WTC11 (cell line): ENCODE measurements at regions not wholly inside any gene's neighbourhood (a gene's known extent, or its start where the extent isn't known, plus 50 kb on each side); places are given as distances from the start of the nearest gene placed in this dataset.

ENCODE experiments used
- ATAC-seq: fragments of 200-7000 bp; cut with Tn5 transposase; 2 replicates; pipeline ENCODE4 v1.10.0; 2021; ENCODE audit warnings: mild to moderate bottlenecking, moderate library complexity
- CTCF ChIA-PET: fragments of 300-600 bp; sonication (Branson Sonifier 250); formaldehyde crosslinking; loops from one replicate; lab custom pipeline; 2021; ENCODE audit warnings: antibody characterized with exemption; lab: Charles Lee
- POLR2A ChIA-PET: fragments of 350-600 bp; sonication (Branson Sonifier 250); formaldehyde crosslinking; loops from one replicate; lab custom pipeline; 2021; ENCODE audit warnings: antibody characterized with exemption; lab: Charles Lee
- DNase-seq: peaks from one replicate; pipeline ENCODE4 v3.0.0; 2021; ENCODE audit warnings: low spot score
- H3K27ac Mint-ChIP-seq: 2 replicates; pipeline ENCODE4 v1.8.0; 2021; ENCODE audit warnings: mixed read lengths
- H3K27me3 Mint-ChIP-seq: 2 replicates; pipeline ENCODE4 v1.8.0; 2021; ENCODE audit warnings: low read depth, mild to moderate bottlenecking, moderate library complexity, mixed read lengths
- H3K36me3 Mint-ChIP-seq: 2 replicates; pipeline ENCODE4 v1.8.0; 2021; ENCODE audit warnings: mixed read lengths
- H3K4me1 Mint-ChIP-seq: 2 replicates; pipeline ENCODE4 v1.8.0; 2022; ENCODE audit warnings: mixed read lengths
- H3K4me3 Mint-ChIP-seq: 2 replicates; pipeline ENCODE4 v1.8.0; 2021; ENCODE audit warnings: mild to moderate bottlenecking, moderate library complexity, mixed read lengths
- H3K9me3 Mint-ChIP-seq: 2 replicates; pipeline ENCODE4 v1.8.0; 2021; ENCODE audit warnings: mixed read lengths
- ELF4 ChIP-seq: sonication (generic); formaldehyde crosslinking; IDR thresholded peaks from 2 replicates; pipeline ENCODE4 v1.8.1; 2022; ENCODE audit warnings: low read depth, mild to moderate bottlenecking, moderate library complexity, missing genetic modification reagents
- ETV6 ChIP-seq: sonication (generic); formaldehyde crosslinking; IDR thresholded peaks from 2 replicates; pipeline ENCODE4 v1.8.1; 2022; ENCODE audit warnings: mild to moderate bottlenecking, missing genetic modification reagents
- FOXJ3 ChIP-seq: sonication (generic); formaldehyde crosslinking; IDR thresholded peaks from 2 replicates; pipeline ENCODE4 v1.9.0; 2021; ENCODE audit warnings: missing genetic modification reagents, mild to moderate bottlenecking, borderline replicate concordance
- FOXP1 ChIP-seq: sonication (generic); formaldehyde crosslinking; IDR thresholded peaks from 2 replicates; pipeline ENCODE4 v1.8.0; 2022; ENCODE audit warnings: missing genetic modification reagents, mild to moderate bottlenecking, moderate library complexity, borderline replicate concordance
- JAZF1 ChIP-seq: fragments of 250-450 bp; sonication (Bioruptor Pico); IDR thresholded peaks from 2 replicates; pipeline ENCODE4 v1.9.0; 2021; ENCODE audit warnings: moderate library complexity, mild to moderate bottlenecking, inconsistent platforms
- JUN ChIP-seq: sonication (generic); formaldehyde crosslinking; IDR thresholded peaks from 2 replicates; pipeline ENCODE4 v1.8.0; 2023; ENCODE audit warnings: mild to moderate bottlenecking, missing genetic modification reagents
- NR1H2 ChIP-seq: sonication (generic); formaldehyde crosslinking; IDR thresholded peaks from 2 replicates; pipeline ENCODE4 v1.9.0; 2021; ENCODE audit warnings: mild to moderate bottlenecking, moderate library complexity, missing genetic modification reagents
- NR3C1 ChIP-seq: sonication (generic); formaldehyde crosslinking; conservative IDR thresholded peaks from 2 replicates; pipeline ENCODE4 v1.8.1; 2023; ENCODE audit warnings: low read depth, mild to moderate bottlenecking, missing genetic modification reagents
- OVOL2 ChIP-seq: fragments of 250-450 bp; sonication (Bioruptor Pico); IDR thresholded peaks from 2 replicates; pipeline ENCODE4 v1.9.0; 2021; ENCODE audit warnings: mild to moderate bottlenecking, borderline replicate concordance
- TCF7 ChIP-seq: sonication (generic); formaldehyde crosslinking; IDR thresholded peaks from 2 replicates; pipeline ENCODE4 v1.8.0; 2022; ENCODE audit warnings: mild to moderate bottlenecking, low read depth, missing genetic modification reagents, moderate library complexity
- ZNF121 ChIP-seq: sonication (generic); formaldehyde crosslinking; IDR thresholded peaks from 2 replicates; pipeline ENCODE4 v1.8.0; 2023; ENCODE audit warnings: missing genetic modification reagents
- ZNF263 ChIP-seq: sonication (generic); formaldehyde crosslinking; IDR thresholded peaks from 2 replicates; pipeline ENCODE4 v1.8.1; 2022; ENCODE audit warnings: low read depth, mild to moderate bottlenecking, moderate library complexity, missing genetic modification reagents
- ZNF317 ChIP-seq: sonication (generic); formaldehyde crosslinking; IDR thresholded peaks from 2 replicates; pipeline ENCODE4 v1.8.1; 2023; ENCODE audit warnings: low read depth, mild to moderate bottlenecking, moderate library complexity, missing genetic modification reagents, borderline replicate concordance
- ZNF671 ChIP-seq: fragments of 250-450 bp; sonication (Bioruptor Pico); IDR thresholded peaks from 2 replicates; pipeline ENCODE4 v1.8.0; 2021; ENCODE audit warnings: mild to moderate bottlenecking
- TF ChIP-seq, protein P1 (sequence below): fragments of 250-450 bp; sonication (Bioruptor Pico); IDR thresholded peaks from 2 replicates; pipeline ENCODE4 v1.8.0; 2021; ENCODE audit warnings: mild to moderate bottlenecking
- TF ChIP-seq, protein P2 (sequence below): fragments of 250-450 bp; sonication (Bioruptor Pico); IDR thresholded peaks from 2 replicates; pipeline ENCODE4 v1.9.0; 2021; ENCODE audit warnings: mild to moderate bottlenecking, borderline replicate concordance
- TF ChIP-seq, protein P3 (sequence below): sonication (generic); formaldehyde crosslinking; IDR thresholded peaks from 2 replicates; pipeline ENCODE4 v1.8.1; 2022; ENCODE audit warnings: low read depth, mild to moderate bottlenecking, moderate library complexity, missing genetic modification reagents, borderline replicate concordance
- TF ChIP-seq, protein P4 (sequence below): fragments of 250-450 bp; sonication (Bioruptor Pico); IDR thresholded peaks from 2 replicates; pipeline ENCODE4 v1.9.0; 2021; ENCODE audit warnings: mild to moderate bottlenecking
- TF ChIP-seq, protein P5 (sequence below): sonication (generic); formaldehyde crosslinking; IDR thresholded peaks from 2 replicates; pipeline ENCODE4 v1.8.1; 2022; ENCODE audit warnings: missing genetic modification reagents, borderline replicate concordance

DNA sequence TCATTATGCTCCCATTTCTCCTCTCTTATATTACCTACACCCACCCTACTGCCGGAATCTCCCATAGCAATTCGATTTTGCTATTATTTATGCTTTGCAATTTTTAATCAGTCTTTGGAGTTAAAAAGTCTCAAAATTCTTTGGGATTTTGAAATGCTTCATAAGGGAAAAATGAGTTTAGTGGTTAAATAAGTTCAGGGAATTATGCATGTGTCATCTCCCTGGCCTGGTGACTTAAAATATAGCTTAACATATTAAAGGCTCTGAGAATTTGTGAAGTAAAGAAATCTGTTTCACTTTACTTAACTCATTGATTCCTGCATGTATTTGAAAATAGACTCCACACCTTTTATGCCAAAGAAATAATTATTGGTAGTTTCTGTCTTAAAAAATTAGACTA lies 185.1 kb upstream of the DIPK2B start:
- TF ChIP-seq, protein P1, sequence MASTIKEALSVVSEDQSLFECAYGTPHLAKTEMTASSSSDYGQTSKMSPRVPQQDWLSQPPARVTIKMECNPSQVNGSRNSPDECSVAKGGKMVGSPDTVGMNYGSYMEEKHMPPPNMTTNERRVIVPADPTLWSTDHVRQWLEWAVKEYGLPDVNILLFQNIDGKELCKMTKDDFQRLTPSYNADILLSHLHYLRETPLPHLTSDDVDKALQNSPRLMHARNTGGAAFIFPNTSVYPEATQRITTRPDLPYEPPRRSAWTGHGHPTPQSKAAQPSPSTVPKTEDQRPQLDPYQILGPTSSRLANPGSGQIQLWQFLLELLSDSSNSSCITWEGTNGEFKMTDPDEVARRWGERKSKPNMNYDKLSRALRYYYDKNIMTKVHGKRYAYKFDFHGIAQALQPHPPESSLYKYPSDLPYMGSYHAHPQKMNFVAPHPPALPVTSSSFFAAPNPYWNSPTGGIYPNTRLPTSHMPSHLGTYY = no peak
- TF ChIP-seq, protein P2, sequence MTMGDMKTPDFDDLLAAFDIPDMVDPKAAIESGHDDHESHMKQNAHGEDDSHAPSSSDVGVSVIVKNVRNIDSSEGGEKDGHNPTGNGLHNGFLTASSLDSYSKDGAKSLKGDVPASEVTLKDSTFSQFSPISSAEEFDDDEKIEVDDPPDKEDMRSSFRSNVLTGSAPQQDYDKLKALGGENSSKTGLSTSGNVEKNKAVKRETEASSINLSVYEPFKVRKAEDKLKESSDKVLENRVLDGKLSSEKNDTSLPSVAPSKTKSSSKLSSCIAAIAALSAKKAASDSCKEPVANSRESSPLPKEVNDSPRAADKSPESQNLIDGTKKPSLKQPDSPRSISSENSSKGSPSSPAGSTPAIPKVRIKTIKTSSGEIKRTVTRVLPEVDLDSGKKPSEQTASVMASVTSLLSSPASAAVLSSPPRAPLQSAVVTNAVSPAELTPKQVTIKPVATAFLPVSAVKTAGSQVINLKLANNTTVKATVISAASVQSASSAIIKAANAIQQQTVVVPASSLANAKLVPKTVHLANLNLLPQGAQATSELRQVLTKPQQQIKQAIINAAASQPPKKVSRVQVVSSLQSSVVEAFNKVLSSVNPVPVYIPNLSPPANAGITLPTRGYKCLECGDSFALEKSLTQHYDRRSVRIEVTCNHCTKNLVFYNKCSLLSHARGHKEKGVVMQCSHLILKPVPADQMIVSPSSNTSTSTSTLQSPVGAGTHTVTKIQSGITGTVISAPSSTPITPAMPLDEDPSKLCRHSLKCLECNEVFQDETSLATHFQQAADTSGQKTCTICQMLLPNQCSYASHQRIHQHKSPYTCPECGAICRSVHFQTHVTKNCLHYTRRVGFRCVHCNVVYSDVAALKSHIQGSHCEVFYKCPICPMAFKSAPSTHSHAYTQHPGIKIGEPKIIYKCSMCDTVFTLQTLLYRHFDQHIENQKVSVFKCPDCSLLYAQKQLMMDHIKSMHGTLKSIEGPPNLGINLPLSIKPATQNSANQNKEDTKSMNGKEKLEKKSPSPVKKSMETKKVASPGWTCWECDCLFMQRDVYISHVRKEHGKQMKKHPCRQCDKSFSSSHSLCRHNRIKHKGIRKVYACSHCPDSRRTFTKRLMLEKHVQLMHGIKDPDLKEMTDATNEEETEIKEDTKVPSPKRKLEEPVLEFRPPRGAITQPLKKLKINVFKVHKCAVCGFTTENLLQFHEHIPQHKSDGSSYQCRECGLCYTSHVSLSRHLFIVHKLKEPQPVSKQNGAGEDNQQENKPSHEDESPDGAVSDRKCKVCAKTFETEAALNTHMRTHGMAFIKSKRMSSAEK (CRISPR knock-in tag) = no peak
- TF ChIP-seq TCF7 (CRISPR knock-in tag) (no peak), NR1H2 (CRISPR knock-in tag) (no peak), ELF4 (CRISPR knock-in tag) (no peak), ZNF671 (CRISPR knock-in tag) (no peak), FOXJ3 (no peak), ZNF317 (CRISPR knock-in tag) (no peak), JUN (CRISPR knock-in tag) (no peak), FOXP1 (CRISPR knock-in tag) (no peak)
- TF ChIP-seq, protein P3, sequence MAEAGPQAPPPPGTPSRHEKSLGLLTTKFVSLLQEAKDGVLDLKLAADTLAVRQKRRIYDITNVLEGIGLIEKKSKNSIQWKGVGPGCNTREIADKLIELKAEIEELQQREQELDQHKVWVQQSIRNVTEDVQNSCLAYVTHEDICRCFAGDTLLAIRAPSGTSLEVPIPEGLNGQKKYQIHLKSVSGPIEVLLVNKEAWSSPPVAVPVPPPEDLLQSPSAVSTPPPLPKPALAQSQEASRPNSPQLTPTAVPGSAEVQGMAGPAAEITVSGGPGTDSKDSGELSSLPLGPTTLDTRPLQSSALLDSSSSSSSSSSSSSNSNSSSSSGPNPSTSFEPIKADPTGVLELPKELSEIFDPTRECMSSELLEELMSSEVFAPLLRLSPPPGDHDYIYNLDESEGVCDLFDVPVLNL (CRISPR knock-in tag) = no peak
- TF ChIP-seq, protein P4, sequence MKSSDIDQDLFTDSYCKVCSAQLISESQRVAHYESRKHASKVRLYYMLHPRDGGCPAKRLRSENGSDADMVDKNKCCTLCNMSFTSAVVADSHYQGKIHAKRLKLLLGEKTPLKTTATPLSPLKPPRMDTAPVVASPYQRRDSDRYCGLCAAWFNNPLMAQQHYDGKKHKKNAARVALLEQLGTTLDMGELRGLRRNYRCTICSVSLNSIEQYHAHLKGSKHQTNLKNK (CRISPR knock-in tag) = no peak
- TF ChIP-seq, protein P5, sequence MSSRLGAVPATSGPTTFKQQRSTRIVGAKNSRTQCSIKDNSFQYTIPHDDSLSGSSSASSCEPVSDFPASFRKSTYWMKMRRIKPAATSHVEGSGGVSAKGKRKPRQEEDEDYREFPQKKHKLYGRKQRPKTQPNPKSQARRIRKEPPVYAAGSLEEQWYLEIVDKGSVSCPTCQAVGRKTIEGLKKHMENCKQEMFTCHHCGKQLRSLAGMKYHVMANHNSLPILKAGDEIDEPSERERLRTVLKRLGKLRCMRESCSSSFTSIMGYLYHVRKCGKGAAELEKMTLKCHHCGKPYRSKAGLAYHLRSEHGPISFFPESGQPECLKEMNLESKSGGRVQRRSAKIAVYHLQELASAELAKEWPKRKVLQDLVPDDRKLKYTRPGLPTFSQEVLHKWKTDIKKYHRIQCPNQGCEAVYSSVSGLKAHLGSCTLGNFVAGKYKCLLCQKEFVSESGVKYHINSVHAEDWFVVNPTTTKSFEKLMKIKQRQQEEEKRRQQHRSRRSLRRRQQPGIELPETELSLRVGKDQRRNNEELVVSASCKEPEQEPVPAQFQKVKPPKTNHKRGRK (CRISPR knock-in tag) = no peak
- TF ChIP-seq, all 79 proteins: peak for 0
- H3K27me3 Mint-ChIP-seq = no peaks in the 10 kb centered on the region
- H3K4me3 Mint-ChIP-seq = no peak overlapping the region
- CTCF ChIA-PET = no interaction called here
- no peaks in the 10 kb centered on the region for H3K36me3 Mint-ChIP-seq
- H3K9me3 Mint-ChIP-seq = peaks cover 21% of the 10 kb centered on the region
- H3K27ac Mint-ChIP-seq = no peak overlapping the region
- POLR2A ChIA-PET = interaction anchor here (0.7 kb wide), 1 partner anchor 12 kb away, joined by 3 read pairs; no protein-coding TSS in a partner anchor
- no peaks in the 10 kb centered on the region for H3K4me1 Mint-ChIP-seq
- ATAC-seq = no peak
- DNase-seq = no peak

DNA sequence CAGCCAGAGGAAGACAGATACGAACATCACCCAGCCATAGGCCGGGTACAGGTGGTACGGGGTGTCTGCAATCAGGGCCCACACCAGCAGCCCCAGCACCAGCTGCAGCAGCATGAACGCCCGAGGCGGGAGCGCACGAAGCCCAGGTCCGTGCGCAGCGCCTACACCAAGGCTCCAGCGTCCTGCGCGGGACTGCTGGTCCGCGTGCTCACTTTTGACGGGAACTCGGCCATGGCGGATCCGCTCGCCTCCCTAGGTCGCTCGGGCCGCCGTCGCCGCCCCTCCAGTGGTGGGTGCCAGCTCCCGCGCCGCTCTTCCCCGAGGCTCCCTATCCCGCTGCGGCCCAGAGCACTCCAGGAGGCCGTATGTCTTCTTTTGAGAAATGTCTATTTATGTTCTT lies 181.2 kb upstream of the DIPK2B start:
- CTCF ChIA-PET = no interaction called here
- ATAC-seq = no peak
- Mint-ChIP-seq H3K4me3 (no peak overlapping the region), H3K27me3 (no peaks in the 10 kb centered on the region), H3K4me1 (no peaks in the 10 kb centered on the region), H3K9me3 (peaks cover 5% of the 10 kb centered on the region; the same call in 1 of the 2 replicates), H3K27ac (no peak overlapping the region), H3K36me3 (no peaks in the 10 kb centered on the region)
- no peak for DNase-seq
- POLR2A ChIA-PET = no interaction called here
- TF ChIP-seq, protein P2 (CRISPR knock-in tag) = no peak
- TF ChIP-seq NR3C1 (CRISPR knock-in tag) (no peak), ZNF121 (CRISPR knock-in tag) (no peak), ZNF263 (no peak), OVOL2 (no peak), ETV6 (CRISPR knock-in tag) (no peak), JAZF1 (no peak)
- TF ChIP-seq, protein P5 (CRISPR knock-in tag) = no peak
